ENCODE measurements at regions not wholly inside any gene's neighbourhood (a gene's known extent, or its start where the extent isn't known, plus 50 kb on each side); places are given as distances from the start of the nearest gene placed in this dataset.

DNA sequence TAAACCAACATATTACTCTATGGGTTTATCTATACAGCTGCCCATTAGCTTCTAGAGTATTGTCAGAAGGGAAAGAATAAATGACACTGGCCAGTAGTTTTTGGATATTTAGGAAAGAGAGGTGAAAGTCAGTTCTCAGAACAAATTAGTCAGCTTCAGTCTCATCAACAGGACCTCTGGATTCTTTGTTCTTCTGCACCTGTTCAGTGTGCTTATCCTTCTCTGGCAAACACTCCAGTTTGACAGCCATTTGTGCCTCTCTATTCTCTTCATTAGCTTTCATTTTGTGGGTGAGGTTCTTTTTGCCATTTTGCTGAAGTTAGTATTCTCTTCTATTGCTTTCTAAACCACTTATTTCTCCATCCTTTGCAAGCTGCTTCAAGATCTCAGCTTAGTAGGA lies 107.0 kb downstream of the PCDH18 start:
- Histone ChIP-seq H3K4me3 (ENCODE audit: low read depth, low read length) (no peak overlapping the region), H3K9me3 (ENCODE audit: control insufficient read depth, insufficient read depth, low read depth, low read length) (no peaks in the 10 kb centered on the region), H3K4me1 (ENCODE audit: control insufficient read depth, insufficient read depth, low read length) (no peaks in the 10 kb centered on the region), H3K27ac (ENCODE audit: extremely low read depth, low read depth, low read length) (no peak overlapping the region), H3K36me3 (ENCODE audit: control insufficient read depth in 2 of 2, insufficient read depth in 1 of 2, low read length in 2 of 2) (no peaks in the 10 kb centered on the region)
- ChIA-PET POLR2A (no interaction called here), CTCF (no interaction called here)
- TF ChIP-seq ZNF585B (tag by site-specific recombination; IDR thresholded peaks at IDR 0.05) (no peak), BCL11A (tag by site-specific recombination; IDR thresholded peaks at IDR 0.05; ENCODE audit: low read depth) (no peak), ZNF621 (tag by site-specific recombination; IDR thresholded peaks at IDR 0.05) (no peak), KLF10 (tag by site-specific recombination; IDR thresholded peaks at IDR 0.05) (no peak), REPIN1 (tag by site-specific recombination; IDR thresholded peaks at IDR 0.05; ENCODE audit: low read depth) (no peak), IKZF3 (tag by site-specific recombination; IDR thresholded peaks at IDR 0.05) (no peak), OSR2 (tag by site-specific recombination; IDR thresholded peaks at IDR 0.05) (no peak), ZNF292 (tag by site-specific recombination; IDR thresholded peaks at IDR 0.05; ENCODE audit: borderline replicate concordance, low read depth) (no peak), ZNF658 (tag by site-specific recombination; IDR thresholded peaks at IDR 0.05) (no peak), SCRT2 (tag by site-specific recombination; IDR thresholded peaks at IDR 0.05) (no peak)
- TF ChIP-seq, protein P1, sequence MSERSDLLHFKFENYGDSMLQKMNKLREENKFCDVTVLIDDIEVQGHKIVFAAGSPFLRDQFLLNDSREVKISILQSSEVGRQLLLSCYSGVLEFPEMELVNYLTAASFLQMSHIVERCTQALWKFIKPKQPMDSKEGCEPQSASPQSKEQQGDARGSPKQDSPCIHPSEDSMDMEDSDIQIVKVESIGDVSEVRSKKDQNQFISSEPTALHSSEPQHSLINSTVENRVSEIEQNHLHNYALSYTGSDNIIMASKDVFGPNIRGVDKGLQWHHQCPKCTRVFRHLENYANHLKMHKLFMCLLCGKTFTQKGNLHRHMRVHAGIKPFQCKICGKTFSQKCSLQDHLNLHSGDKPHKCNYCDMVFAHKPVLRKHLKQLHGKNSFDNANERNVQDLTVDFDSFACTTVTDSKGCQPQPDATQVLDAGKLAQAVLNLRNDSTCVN (tag by site-specific recombination; optimal IDR thresholded peaks at IDR 0.05), result no peak

DNA sequence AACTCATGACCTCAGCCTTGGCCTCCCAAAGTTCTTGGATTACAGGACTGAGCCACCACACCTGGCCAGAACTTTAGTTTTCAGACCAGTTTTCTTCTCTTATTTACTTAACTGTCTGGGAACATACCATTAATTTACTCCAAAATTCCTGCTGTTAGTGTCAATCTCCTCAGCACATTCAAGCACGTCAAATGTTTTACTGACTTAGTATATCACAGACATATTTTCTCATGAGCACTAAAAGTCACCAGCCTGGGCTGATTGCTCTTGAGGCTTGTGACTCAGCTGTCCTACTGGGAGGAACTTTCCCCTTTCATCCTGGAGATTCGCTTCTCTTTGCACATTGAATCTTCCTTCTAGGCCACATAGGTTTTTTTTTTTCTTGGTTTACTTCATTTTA lies 109.6 kb downstream of the PCDH18 start:
- POLR2A ChIA-PET, result interaction anchor here (0.7 kb wide), 1 partner anchor 122 kb away, joined by 3 read pairs; no protein-coding TSS in a partner anchor
- H3K4me1 ChIP-seq (ENCODE audit: control insufficient read depth, insufficient read depth, low read length), result no peaks in the 10 kb centered on the region
- CTCF ChIA-PET, result interaction anchor here (0.6 kb wide), 1 partner anchor 178 kb away, joined by 5 read pairs; no protein-coding TSS in a partner anchor
- no peak overlapping the region for H3K4me3 ChIP-seq (ENCODE audit: low read depth, low read length)
- no peaks in the 10 kb centered on the region for H3K36me3 ChIP-seq (ENCODE audit: control insufficient read depth in 2 of 2, insufficient read depth in 1 of 2, low read length in 2 of 2)
- H3K27ac ChIP-seq (ENCODE audit: extremely low read depth, low read depth, low read length), result no peak overlapping the region
- no peaks in the 10 kb centered on the region for H3K9me3 ChIP-seq (ENCODE audit: control insufficient read depth, insufficient read depth, low read depth, low read length)
- TF ChIP-seq EGR2 (tag by site-specific recombination; IDR thresholded peaks at IDR 0.05; ENCODE audit: low read depth), result no peak
- TF ChIP-seq ZBTB20 (tag by site-specific recombination; IDR thresholded peaks at IDR 0.05), result no peak
- TF ChIP-seq, protein P2, sequence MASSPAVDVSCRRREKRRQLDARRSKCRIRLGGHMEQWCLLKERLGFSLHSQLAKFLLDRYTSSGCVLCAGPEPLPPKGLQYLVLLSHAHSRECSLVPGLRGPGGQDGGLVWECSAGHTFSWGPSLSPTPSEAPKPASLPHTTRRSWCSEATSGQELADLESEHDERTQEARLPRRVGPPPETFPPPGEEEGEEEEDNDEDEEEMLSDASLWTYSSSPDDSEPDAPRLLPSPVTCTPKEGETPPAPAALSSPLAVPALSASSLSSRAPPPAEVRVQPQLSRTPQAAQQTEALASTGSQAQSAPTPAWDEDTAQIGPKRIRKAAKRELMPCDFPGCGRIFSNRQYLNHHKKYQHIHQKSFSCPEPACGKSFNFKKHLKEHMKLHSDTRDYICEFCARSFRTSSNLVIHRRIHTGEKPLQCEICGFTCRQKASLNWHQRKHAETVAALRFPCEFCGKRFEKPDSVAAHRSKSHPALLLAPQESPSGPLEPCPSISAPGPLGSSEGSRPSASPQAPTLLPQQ (tag by site-specific recombination; IDR thresholded peaks at IDR 0.05), result no peak
- TF ChIP-seq, protein P3, sequence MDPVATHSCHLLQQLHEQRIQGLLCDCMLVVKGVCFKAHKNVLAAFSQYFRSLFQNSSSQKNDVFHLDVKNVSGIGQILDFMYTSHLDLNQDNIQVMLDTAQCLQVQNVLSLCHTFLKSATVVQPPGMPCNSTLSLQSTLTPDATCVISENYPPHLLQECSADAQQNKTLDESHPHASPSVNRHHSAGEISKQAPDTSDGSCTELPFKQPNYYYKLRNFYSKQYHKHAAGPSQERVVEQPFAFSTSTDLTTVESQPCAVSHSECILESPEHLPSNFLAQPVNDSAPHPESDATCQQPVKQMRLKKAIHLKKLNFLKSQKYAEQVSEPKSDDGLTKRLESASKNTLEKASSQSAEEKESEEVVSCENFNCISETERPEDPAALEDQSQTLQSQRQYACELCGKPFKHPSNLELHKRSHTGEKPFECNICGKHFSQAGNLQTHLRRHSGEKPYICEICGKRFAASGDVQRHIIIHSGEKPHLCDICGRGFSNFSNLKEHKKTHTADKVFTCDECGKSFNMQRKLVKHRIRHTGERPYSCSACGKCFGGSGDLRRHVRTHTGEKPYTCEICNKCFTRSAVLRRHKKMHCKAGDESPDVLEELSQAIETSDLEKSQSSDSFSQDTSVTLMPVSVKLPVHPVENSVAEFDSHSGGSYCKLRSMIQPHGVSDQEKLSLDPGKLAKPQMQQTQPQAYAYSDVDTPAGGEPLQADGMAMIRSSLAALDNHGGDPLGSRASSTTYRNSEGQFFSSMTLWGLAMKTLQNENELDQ (tag by site-specific recombination; IDR thresholded peaks at IDR 0.05; ENCODE audit: low read depth), result no peak
- TF ChIP-seq ZNF830 (tag by site-specific recombination; IDR thresholded peaks at IDR 0.05; ENCODE audit: low read depth), result no peak
- TF ChIP-seq, protein P4, sequence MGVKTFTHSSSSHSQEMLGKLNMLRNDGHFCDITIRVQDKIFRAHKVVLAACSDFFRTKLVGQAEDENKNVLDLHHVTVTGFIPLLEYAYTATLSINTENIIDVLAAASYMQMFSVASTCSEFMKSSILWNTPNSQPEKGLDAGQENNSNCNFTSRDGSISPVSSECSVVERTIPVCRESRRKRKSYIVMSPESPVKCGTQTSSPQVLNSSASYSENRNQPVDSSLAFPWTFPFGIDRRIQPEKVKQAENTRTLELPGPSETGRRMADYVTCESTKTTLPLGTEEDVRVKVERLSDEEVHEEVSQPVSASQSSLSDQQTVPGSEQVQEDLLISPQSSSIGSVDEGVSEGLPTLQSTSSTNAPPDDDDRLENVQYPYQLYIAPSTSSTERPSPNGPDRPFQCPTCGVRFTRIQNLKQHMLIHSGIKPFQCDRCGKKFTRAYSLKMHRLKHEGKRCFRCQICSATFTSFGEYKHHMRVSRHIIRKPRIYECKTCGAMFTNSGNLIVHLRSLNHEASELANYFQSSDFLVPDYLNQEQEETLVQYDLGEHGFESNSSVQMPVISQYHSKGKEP (tag by site-specific recombination; IDR thresholded peaks at IDR 0.05), result no peak
- TF ChIP-seq ZNF610 (tag by site-specific recombination; IDR thresholded peaks at IDR 0.05; ENCODE audit: borderline replicate concordance), result no peak
- no peak for TF ChIP-seq ZNF274 (IDR thresholded peaks at IDR 0.05; ENCODE audit: low read length)
- TF ChIP-seq ZNF274 (tag by site-specific recombination; IDR thresholded peaks at IDR 0.05; ENCODE audit: borderline replicate concordance), result no peak
- TF ChIP-seq, protein P5, sequence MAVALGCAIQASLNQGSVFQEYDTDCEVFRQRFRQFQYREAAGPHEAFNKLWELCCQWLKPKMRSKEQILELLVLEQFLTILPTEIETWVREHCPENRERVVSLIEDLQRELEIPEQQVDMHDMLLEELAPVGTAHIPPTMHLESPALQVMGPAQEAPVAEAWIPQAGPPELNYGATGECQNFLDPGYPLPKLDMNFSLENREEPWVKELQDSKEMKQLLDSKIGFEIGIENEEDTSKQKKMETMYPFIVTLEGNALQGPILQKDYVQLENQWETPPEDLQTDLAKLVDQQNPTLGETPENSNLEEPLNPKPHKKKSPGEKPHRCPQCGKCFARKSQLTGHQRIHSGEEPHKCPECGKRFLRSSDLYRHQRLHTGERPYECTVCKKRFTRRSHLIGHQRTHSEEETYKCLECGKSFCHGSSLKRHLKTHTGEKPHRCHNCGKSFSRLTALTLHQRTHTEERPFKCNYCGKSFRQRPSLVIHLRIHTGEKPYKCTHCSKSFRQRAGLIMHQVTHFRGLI (tag by site-specific recombination; IDR thresholded peaks at IDR 0.05), result no peak
